Hematopoietic multipotent progenitor cell treated with erythropoietin and hydrocortisone succinate and interleukin-3 and kit ligand, for 17 days (in vitro differentiated cells): ENCODE measurements at regions not wholly inside any gene's neighbourhood (a gene's known extent, or its start where the extent isn't known, plus 50 kb on each side); places are given as distances from the start of the nearest gene placed in this dataset.
"Not testable (repeated sequence)": the region's sequence is repeated elsewhere in the genome, so short reads cannot be mapped to it uniquely, and the experiment has no call there.

Experiments
- DNase-seq: peaks from one replicate; pipeline ENCODE4 v3.0.0-alpha.2; 2015; ENCODE audit warnings: low spot score

GRCh38 chr16:60123392-60124023 is 1389.4 kb upstream of the GOT2 start:
- DNase-seq, result no peak

GRCh38 chr16:60120586-60120985 is 1386.5 kb upstream of the GOT2 start:
- no peak for DNase-seq

- no peak for DNase-seq
These were observed 1376.4 kb upstream of the GOT2 start for GRCh38 chr16:60110531-60110930.

- no peak for DNase-seq
These were observed 1373.8 kb upstream of the GOT2 start for GRCh38 chr16:60107871-60108270.

- DNase-seq, result no peak
These were observed 1373.3 kb upstream of the GOT2 start for GRCh38 chr16:60107437-60107836.

- no peak for DNase-seq
These were observed 1366.3 kb upstream of the GOT2 start for GRCh38 chr16:60100371-60100770.

- no peak for DNase-seq
These were observed 1357.4 kb upstream of the GOT2 start for GRCh38 chr16:60091529-60091928.

- no peak for DNase-seq
These were observed 1357.0 kb upstream of the GOT2 start for GRCh38 chr16:60091071-60091470.

- no peak for DNase-seq
These were observed 1353.4 kb upstream of the GOT2 start for GRCh38 chr16:60087530-60087929.

- not testable (repeated sequence) for DNase-seq
These were observed 1344.7 kb upstream of the GOT2 start for GRCh38 chr16:60078819-60079218.

- no peak for DNase-seq
These were observed 1343.7 kb upstream of the GOT2 start for GRCh38 chr16:60077861-60078260.

- no peak for DNase-seq
These were observed 1340.3 kb upstream of the GOT2 start for GRCh38 chr16:60074378-60074777.

- DNase-seq, result no peak
These were observed 1339.3 kb upstream of the GOT2 start for GRCh38 chr16:60073376-60073775.

GRCh38 chr16:60064026-60064425 is 1329.9 kb upstream of the GOT2 start:
- DNase-seq, result no peak

- DNase-seq, result no peak
These were observed 1327.3 kb upstream of the GOT2 start for GRCh38 chr16:60061396-60061795.

GRCh38 chr16:60060731-60061130 is 1326.6 kb upstream of the GOT2 start:
- no peak for DNase-seq

GRCh38 chr16:60059141-60059540 is 1325.0 kb upstream of the GOT2 start:
- DNase-seq, result no peak

- no peak for DNase-seq
These were observed 1307.6 kb upstream of the GOT2 start for GRCh38 chr16:60041671-60042070.

GRCh38 chr16:60031740-60032139 is 1297.6 kb upstream of the GOT2 start:
- DNase-seq, result no peak

- DNase-seq, result no peak
These were observed 1293.2 kb upstream of the GOT2 start for GRCh38 chr16:60027351-60027750.

GRCh38 chr16:60013076-60013475 is 1279.0 kb upstream of the GOT2 start:
- DNase-seq, result no peak

GRCh38 chr16:60001523-60001922 is 1267.4 kb upstream of the GOT2 start:
- DNase-seq, result no peak

- no peak for DNase-seq
These were observed 1263.6 kb upstream of the GOT2 start for GRCh38 chr16:59997706-59998105.

GRCh38 chr16:59993101-59993500 is 1259.0 kb upstream of the GOT2 start:
- no peak for DNase-seq

GRCh38 chr16:59991171-59991570 is 1257.1 kb upstream of the GOT2 start:
- no peak for DNase-seq
